ENCODE measurements at regions not wholly inside any gene's neighbourhood (a gene's known extent, or its start where the extent isn't known, plus 50 kb on each side); places are given as distances from the start of the nearest gene placed in this dataset.

DNA sequence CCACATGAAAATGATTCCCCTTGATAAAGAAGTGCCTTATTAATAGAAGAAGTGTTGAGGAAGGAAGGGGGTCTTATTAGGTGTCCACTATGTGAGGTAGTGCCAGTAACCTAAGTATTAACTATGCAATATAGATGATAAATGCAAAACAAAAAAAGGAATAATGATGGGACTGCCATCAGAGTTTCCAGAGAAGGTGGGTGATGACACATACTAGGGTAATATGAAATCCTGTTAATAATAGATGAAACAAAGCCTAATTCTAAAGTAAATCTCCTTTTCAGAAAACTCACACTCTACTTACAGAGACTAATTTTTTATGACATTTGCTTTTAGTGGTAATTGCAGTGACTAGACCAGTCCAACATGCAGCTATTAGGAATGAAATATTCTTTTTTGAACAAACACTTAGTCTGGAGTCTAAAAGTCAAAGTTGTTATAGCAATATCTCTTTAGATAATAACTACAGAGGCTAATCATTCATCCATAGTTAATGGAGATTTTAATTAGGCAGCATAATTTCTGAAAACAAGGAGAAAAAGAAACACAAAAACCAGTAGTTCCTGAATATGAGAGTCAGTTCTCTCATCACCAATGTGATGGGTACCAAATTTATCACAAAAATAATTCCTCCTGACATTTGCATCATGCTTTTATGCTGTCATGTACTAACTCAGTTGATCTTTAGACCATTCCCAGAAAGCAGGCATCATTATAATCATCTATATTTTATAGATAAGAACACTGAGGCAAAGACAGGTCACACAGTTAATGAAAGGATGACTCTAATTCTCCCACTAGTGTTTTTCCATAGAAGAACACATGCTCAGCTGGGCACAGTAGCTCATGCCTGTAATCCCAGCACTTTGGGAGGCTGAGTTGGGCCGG is 208.8 kb upstream of the ARG1 start:
- TF ChIP-seq, protein P1, sequence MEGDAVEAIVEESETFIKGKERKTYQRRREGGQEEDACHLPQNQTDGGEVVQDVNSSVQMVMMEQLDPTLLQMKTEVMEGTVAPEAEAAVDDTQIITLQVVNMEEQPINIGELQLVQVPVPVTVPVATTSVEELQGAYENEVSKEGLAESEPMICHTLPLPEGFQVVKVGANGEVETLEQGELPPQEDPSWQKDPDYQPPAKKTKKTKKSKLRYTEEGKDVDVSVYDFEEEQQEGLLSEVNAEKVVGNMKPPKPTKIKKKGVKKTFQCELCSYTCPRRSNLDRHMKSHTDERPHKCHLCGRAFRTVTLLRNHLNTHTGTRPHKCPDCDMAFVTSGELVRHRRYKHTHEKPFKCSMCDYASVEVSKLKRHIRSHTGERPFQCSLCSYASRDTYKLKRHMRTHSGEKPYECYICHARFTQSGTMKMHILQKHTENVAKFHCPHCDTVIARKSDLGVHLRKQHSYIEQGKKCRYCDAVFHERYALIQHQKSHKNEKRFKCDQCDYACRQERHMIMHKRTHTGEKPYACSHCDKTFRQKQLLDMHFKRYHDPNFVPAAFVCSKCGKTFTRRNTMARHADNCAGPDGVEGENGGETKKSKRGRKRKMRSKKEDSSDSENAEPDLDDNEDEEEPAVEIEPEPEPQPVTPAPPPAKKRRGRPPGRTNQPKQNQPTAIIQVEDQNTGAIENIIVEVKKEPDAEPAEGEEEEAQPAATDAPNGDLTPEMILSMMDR (IDR thresholded peaks at IDR 0.05), result no peak
- no peak for DNase-seq

DNA sequence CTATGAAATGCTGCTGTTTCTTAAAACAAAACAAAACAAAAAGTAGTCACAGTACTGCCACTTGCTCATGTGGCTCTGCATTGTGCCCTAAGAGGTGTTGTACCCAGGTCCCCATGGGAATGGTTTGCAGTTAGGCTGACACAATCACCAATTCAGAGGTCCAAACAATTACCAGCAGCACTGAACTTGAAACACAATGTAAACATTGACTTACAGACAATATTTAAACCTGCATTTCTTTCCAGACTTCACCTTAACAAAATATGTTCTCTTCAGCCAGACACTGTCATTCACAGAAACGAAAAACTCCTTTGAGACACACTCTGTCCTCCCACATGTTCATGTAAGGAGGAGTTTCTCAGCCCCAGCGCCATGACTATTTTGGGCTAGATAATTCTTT is 206.8 kb upstream of the ARG1 start:
- H3K9me3 ChIP-seq, result no peaks in the 10 kb centered on the region
- H3K36me3 ChIP-seq, result no peaks in the 10 kb centered on the region
- TF ChIP-seq, protein P1 (IDR thresholded peaks at IDR 0.05), result no peak
- H3K27me3 ChIP-seq, result no peaks in the 10 kb centered on the region
- no peak overlapping the region for H3K4me3 ChIP-seq
- intact Hi-C loops (cut with DNase I; ENCODE audit: low total_unique reads), result no loop called here
- H3K4me1 ChIP-seq, result peaks cover 0 to 8% (median 4%) of the 10 kb centered on the region in 4 donors
- no peak for DNase-seq
- no peak overlapping the region for H3K27ac ChIP-seq

More for the DNA sequence above, 208.8 kb upstream of the ARG1 start:
- H3K27ac ChIP-seq, result no peak overlapping the region
- intact Hi-C loops (cut with DNase I; ENCODE audit: low total_unique reads), result no loop called here
- H3K4me3 ChIP-seq, result no peak overlapping the region
- H3K36me3 ChIP-seq, result no peaks in the 10 kb centered on the region
- no peaks in the 10 kb centered on the region for H3K27me3 ChIP-seq
- H3K4me1 ChIP-seq, result peaks cover 0 to 8% (median 4%) of the 10 kb centered on the region in 4 donors
- H3K9me3 ChIP-seq, result no peaks in the 10 kb centered on the region

DNA sequence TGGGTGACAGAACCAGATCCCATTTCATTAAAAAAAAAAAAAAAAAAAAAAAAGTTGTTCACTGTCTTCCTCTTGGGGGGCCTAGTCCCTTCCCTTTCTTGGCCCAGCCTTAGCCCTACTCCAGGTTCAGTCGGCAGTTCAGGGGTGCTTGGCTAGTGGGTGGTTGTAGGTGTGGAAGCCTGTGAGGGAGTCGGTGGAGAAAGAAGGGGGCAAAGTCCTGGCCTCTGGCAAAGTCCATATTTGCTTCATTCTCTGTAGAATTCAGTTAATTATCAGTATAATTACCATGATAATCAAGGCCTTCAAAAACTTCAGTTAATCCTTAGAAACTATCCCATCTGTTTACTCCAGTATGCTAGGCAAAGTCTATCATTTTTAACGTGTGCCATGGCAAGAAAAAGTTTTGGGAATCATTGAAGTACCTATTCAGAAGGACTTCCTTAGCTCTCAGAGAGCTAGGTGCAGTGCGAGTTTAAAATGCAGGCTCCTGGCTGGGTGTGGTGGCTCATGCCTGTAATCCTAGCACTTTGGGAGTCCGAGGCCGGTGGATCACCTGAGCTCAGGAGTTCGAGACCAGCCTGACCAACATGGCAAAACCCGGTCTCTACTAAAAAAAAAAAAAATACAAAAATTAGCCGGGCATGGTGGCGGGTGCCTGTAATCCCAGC is 205.7 kb upstream of the ARG1 start:
- intact Hi-C loops (cut with DNase I; ENCODE audit: low total_unique reads), result no loop called here
- Histone ChIP-seq H3K36me3 (no peaks in the 10 kb centered on the region), H3K27ac (no peak overlapping the region), H3K9me3 (no peaks in the 10 kb centered on the region), H3K27me3 (no peaks in the 10 kb centered on the region), H3K4me1 (peaks cover 0 to 8% (median 4%) of the 10 kb centered on the region in 4 donors), H3K4me3 (no peak overlapping the region)
- DNase-seq, result no peak
- TF ChIP-seq, protein P1 (IDR thresholded peaks at IDR 0.05), result no peak

DNA sequence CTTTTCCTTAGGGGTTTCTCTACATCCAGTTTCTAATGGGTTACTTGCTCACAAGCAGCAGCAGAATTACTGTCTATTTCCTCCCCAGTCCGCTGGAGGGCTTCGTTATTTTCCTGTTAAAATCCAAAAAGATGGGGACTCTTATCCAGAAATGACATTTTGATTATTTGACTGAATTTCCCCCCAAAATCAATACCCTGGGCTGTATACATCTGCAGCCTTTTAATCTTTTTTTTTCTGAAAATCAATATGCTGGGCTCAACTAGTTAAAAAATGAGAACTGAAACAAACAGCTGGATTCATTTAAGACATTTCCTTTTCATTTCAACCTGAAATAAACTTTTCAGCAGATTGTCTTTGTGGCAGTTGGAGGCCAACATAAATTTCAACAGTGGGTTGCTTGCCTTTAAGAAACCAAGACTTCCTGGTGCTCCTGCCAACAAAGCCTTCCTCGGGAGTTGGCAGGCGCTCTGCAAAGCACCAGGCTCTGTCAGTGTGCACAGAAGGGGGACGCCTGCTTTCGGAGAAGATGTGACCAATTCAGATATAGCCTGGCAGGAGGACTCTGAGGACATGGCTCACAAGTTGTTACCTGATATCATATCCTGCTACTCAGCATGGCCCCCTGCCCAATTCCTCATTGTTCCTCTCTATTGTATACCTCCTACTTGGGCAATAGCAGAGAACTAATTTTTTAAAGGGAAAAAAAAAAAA is 204.7 kb upstream of the ARG1 start:
- Histone ChIP-seq H3K4me1 (peaks cover 0 to 8% (median 4%) of the 10 kb centered on the region in 4 donors), H3K36me3 (no peaks in the 10 kb centered on the region), H3K27ac (no peak overlapping the region), H3K27me3 (no peaks in the 10 kb centered on the region), H3K4me3 (no peak overlapping the region), H3K9me3 (no peaks in the 10 kb centered on the region)
- TF ChIP-seq, protein P1 (IDR thresholded peaks at IDR 0.05), result no peak
- DNase-seq, result peak; percentile 61 to 72
- intact Hi-C loops (cut with DNase I; ENCODE audit: low total_unique reads), result no loop called here

DNA sequence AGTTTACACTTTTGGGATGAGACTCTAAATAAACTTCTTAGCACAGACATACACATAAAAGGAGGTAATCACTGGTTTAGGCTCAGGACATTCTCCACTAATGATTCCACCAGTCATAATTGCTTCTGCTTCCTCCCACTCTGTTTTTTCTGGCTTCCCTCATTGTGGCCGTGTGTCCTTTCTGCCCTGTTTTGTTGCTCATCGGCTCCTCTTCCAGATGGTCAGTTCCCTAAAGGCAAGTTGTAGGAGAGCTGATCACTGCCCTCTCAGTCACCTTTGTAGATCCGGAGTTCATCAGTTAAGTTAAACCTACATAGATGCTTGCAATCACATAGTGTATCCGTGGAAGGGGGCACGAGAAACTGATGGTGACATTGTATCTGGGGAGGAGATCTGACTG is 200.5 kb upstream of the ARG1 start:
- TF ChIP-seq, protein P1 (IDR thresholded peaks at IDR 0.05), result no peak
- peaks cover 0 to 8% (median 4%) of the 10 kb centered on the region in 4 donors for H3K4me1 ChIP-seq
- H3K27ac ChIP-seq, result no peak overlapping the region
- H3K36me3 ChIP-seq, result no peaks in the 10 kb centered on the region
- H3K27me3 ChIP-seq, result no peaks in the 10 kb centered on the region
- intact Hi-C loops (cut with DNase I; ENCODE audit: low total_unique reads), result no loop called here
- no peak overlapping the region for H3K4me3 ChIP-seq
- DNase-seq, result no peak
- H3K9me3 ChIP-seq, result no peaks in the 10 kb centered on the region
